ELF-1 (cell line): ENCODE measurements at regions not wholly inside any gene's neighbourhood (a gene's known extent, or its start where the extent isn't known, plus 50 kb on each side); places are given as distances from the start of the nearest gene placed in this dataset.
"Not testable (repeated sequence)": the region's sequence is repeated elsewhere in the genome, so short reads cannot be mapped to it uniquely, and the experiment has no call there.

Experiments used
- DNase-seq: peaks from one replicate; pipeline ENCODE4 v3.0.0-alpha.2; 2016; ENCODE audit warnings: low read depth, low spot score

- DNase-seq, result no peak
These were observed 125.6 kb upstream of the GATA6 start for GRCh38 chr18:22043837-22044236.

- DNase-seq, result no peak
These were observed 124.7 kb upstream of the GATA6 start for GRCh38 chr18:22044474-22045220.

GRCh38 chr18:22045221-22045918 lies 124.0 kb upstream of the GATA6 start:
- DNase-seq, result no peak

GRCh38 chr18:22046473-22046872 lies 122.9 kb upstream of the GATA6 start:
- no peak for DNase-seq

- DNase-seq, result no peak
These were observed 121.9 kb upstream of the GATA6 start for GRCh38 chr18:22047485-22047884.

- DNase-seq, result no peak
These were observed 121.2 kb upstream of the GATA6 start for GRCh38 chr18:22048221-22048620.

- no peak for DNase-seq
These were observed 120.3 kb upstream of the GATA6 start for GRCh38 chr18:22048932-22049615.

GRCh38 chr18:22052405-22053105 lies 116.8 kb upstream of the GATA6 start:
- DNase-seq, result no peak

- no peak for DNase-seq
These were observed 113.7 kb upstream of the GATA6 start for GRCh38 chr18:22055466-22056238.

- DNase-seq, result no peak
These were observed 112.4 kb upstream of the GATA6 start for GRCh38 chr18:22056950-22057349.

GRCh38 chr18:22057908-22058527 lies 111.4 kb upstream of the GATA6 start:
- no peak for DNase-seq

- DNase-seq, result no peak
These were observed 109.0 kb upstream of the GATA6 start for GRCh38 chr18:22060361-22060760.

GRCh38 chr18:22063102-22063501 lies 106.3 kb upstream of the GATA6 start:
- DNase-seq, result peak; percentile 45

- DNase-seq, result no peak
These were observed 105.7 kb upstream of the GATA6 start for GRCh38 chr18:22063672-22064071.

GRCh38 chr18:22064581-22064980 lies 104.8 kb upstream of the GATA6 start:
- no peak for DNase-seq

- no peak for DNase-seq
These were observed 104.1 kb upstream of the GATA6 start for GRCh38 chr18:22065311-22065710.

GRCh38 chr18:22066083-22066485 lies 103.3 kb upstream of the GATA6 start:
- DNase-seq, result peak; percentile 45

GRCh38 chr18:22067109-22067508 lies 102.3 kb upstream of the GATA6 start:
- DNase-seq, result no peak

GRCh38 chr18:22067682-22068081 lies 101.7 kb upstream of the GATA6 start:
- no peak for DNase-seq

GRCh38 chr18:22068784-22069183 lies 100.6 kb upstream of the GATA6 start:
- not testable (repeated sequence) for DNase-seq

- DNase-seq, result peak; percentile 49
These were observed 99.5 kb upstream of the GATA6 start for GRCh38 chr18:22069916-22070315.
